ENCODE measurements at regions not wholly inside any gene's neighbourhood (a gene's known extent, or its start where the extent isn't known, plus 50 kb on each side); places are given as distances from the start of the nearest gene placed in this dataset.

DNA sequence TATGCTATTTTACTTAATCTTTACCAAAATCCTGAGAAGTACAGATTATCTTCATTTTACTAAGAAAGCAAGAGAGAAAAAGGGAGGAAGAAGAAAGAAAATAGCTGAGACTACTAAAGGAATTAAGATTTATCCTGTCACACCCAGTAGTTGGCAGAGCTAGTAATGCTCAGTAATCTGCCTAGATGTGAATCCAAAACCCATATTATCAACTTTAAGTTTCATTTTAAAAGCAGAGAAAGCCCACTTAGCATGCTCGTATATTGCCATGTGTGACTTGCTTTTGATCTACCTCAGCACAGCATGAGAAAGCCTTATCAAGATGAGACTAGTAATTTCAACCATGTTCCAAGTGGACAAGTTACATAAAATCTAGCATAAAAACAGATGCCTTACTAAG is 451.5 kb downstream of the TENT5A start (continued):
- no peak for TF ChIP-seq NANOG (IDR thresholded peaks at IDR 0.05; ENCODE audit: insufficient read depth, low read depth, low read length, poor library complexity, severe bottlenecking)

DNA sequence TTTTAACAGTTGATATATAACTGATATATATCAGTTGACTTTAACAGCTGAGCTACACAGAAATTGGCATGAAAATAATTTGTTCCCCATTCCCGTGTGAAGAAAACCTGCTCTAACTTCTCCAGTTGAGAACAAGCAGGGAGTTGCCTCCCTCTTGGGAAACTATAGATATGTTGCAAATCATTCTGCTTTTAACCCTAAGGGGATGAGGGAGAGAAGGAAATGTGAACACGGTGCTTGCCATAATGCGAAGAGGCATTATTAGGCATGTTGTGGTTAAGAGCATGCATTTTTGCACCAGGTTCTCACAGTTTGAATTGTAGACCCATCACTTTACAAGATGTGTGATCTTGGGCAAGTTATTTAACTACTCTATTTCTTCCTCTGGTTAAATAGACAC is 453.7 kb downstream of the TENT5A start:
- Histone ChIP-seq H4K5ac (ENCODE audit: insufficient read length, low read depth, low read length) (no peak overlapping the region), H3K4me3 (ENCODE audit: extremely low read depth in 1 of 4, insufficient read depth in 2 of 4, low read depth in 3 of 4, low read length in 4 of 4) (no peak overlapping the region), H3K23me2 (ENCODE audit: low read depth, low read length) (no peaks in the 10 kb centered on the region), H2BK15ac (ENCODE audit: low read length) (no peak overlapping the region), H3K56ac (replicated peaks; ENCODE audit: insufficient read length, low read depth, low read length) (no peak overlapping the region), H3K27ac (ENCODE audit: low read depth, low read length) (no peak overlapping the region), H3K9ac (replicated peaks in 1 of 4; ENCODE audit: extremely low read depth in 1 of 4, low read depth in 3 of 4, low read length in 3 of 4) (no peak overlapping the region), H2BK5ac (ENCODE audit: low read depth, low read length) (no peak overlapping the region), H2BK20ac (ENCODE audit: low read length) (no peak overlapping the region), H2AFZ (ENCODE audit: low read length) (no peak overlapping the region), H3K14ac (ENCODE audit: insufficient read length) (no peak overlapping the region), H3K27me3 (replicated peaks in 1 of 4; ENCODE audit: control insufficient read depth in 3 of 4, extremely low read depth in 1 of 4, insufficient read depth in 3 of 4, low read length in 3 of 4) (no peaks in the 10 kb centered on the region), H2BK12ac (ENCODE audit: low read depth, low read length) (no peak overlapping the region), H3K4me2 (ENCODE audit: insufficient read depth in 1 of 2, low read depth in 2 of 2, low read length in 2 of 2) (no peak overlapping the region), H3K79me1 (ENCODE audit: low read depth, low read length) (no peaks in the 10 kb centered on the region), H4K91ac (replicated peaks; ENCODE audit: insufficient read length, low read length) (no peak overlapping the region), H2BK120ac (replicated peaks; ENCODE audit: low read depth, low read length) (no peak overlapping the region), H3K18ac (ENCODE audit: extremely low read depth, low read length) (no peak overlapping the region), H3K36me3 (ENCODE audit: control insufficient read depth in 2 of 4, insufficient read depth in 4 of 4, low read length in 3 of 4) (no peaks in the 10 kb centered on the region), H4K20me1 (replicated peaks in 1 of 2; ENCODE audit: control insufficient read depth in 1 of 2, insufficient read depth in 2 of 2, low read length in 2 of 2) (no peaks in the 10 kb centered on the region), H2AK5ac (ENCODE audit: low read depth, low read length) (no peak overlapping the region), H3K4ac (replicated peaks; ENCODE audit: insufficient read length, low read depth, low read length) (no peak overlapping the region), H3K23ac (ENCODE audit: insufficient read length) (no peak overlapping the region), H3K9me3 (ENCODE audit: insufficient read depth in 2 of 2, low read depth in 1 of 2, low read length in 1 of 2) (no peaks in the 10 kb centered on the region), H3K4me1 (replicated peaks in 1 of 4; ENCODE audit: control insufficient read depth in 3 of 4, insufficient read depth in 4 of 4, low read length in 3 of 4) (no peaks in the 10 kb centered on the region), H3K79me2 (ENCODE audit: control insufficient read depth in 1 of 2, insufficient read depth in 2 of 2, low read length in 2 of 2) (no peaks in the 10 kb centered on the region), H4K8ac (ENCODE audit: extremely low read depth, insufficient read depth, low read length) (no peak overlapping the region)
- WGBS, 2 experiments (ENCODE audit: extremely low coverage in 1 of 2, insufficient coverage in 1 of 2, insufficient read length in 1 of 2, insufficient replicate concordance in 2 of 2, low coverage in 1 of 2, low lambda C conversion rate in 2 of 2, missing lambda C conversion rate in 1 of 2) = 84% methylated on average over 3 of the region's 3 CpGs; no CpG with 5 or more reads in 1 of the 2 experiments
- FAIRE-seq (no peak), DNase-seq (ENCODE audit: low read depth in 1 of 2, low spot score in 2 of 2) (no peak)
- TF ChIP-seq GABPA (IDR thresholded peaks at IDR 0.05; ENCODE audit: borderline replicate concordance, insufficient read depth, low read length) (no peak), MAFK (IDR thresholded peaks at IDR 0.05; ENCODE audit: low read depth, low read length) (no peak), EZH2 (IDR thresholded peaks at IDR 0.05; ENCODE audit: low read depth, low read length, severe bottlenecking) (no peak), TCF12 (IDR thresholded peaks at IDR 0.05; ENCODE audit: low read depth, low read length) (no peak), SP2 (IDR thresholded peaks at IDR 0.05; ENCODE audit: low read length) (no peak), FOSL1 (IDR thresholded peaks at IDR 0.05; ENCODE audit: insufficient read depth, low read depth, low read length) (no peak), TAF7 (optimal IDR thresholded peaks at IDR 0.05; ENCODE audit: borderline replicate concordance, low read depth, low read length) (no peak)
- TF ChIP-seq, protein P1, sequence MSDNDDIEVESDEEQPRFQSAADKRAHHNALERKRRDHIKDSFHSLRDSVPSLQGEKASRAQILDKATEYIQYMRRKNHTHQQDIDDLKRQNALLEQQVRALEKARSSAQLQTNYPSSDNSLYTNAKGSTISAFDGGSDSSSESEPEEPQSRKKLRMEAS (IDR thresholded peaks at IDR 0.05) = no peak
- ChIA-PET CTCF (ENCODE audit: partially characterized antibody) (no interaction called here), POLR2A (ENCODE audit: partially characterized antibody) (no interaction called here)

All from H1 (cell line).